ENCODE measurements at regions not wholly inside any gene's neighbourhood (a gene's known extent, or its start where the extent isn't known, plus 50 kb on each side); places are given as distances from the start of the nearest gene placed in this dataset.
"Not testable (repeated sequence)": the region's sequence is repeated elsewhere in the genome, so short reads cannot be mapped to it uniquely, and the experiment has no call there.

GRCh38 chr16:79882340-79883005 is 281.9 kb upstream of the MAF start:
- DNase-seq = no peak

- not testable (repeated sequence) for DNase-seq
These were observed 280.6 kb upstream of the MAF start for GRCh38 chr16:79881107-79881506.

GRCh38 chr16:79876332-79876730 is 275.8 kb upstream of the MAF start:
- no peak for DNase-seq

GRCh38 chr16:79874391-79874790 is 273.9 kb upstream of the MAF start:
- DNase-seq = no peak

GRCh38 chr16:79873825-79874224 is 273.3 kb upstream of the MAF start:
- DNase-seq = no peak

- DNase-seq = no peak
These were observed 271.4 kb upstream of the MAF start for GRCh38 chr16:79871906-79872305.

- no peak for DNase-seq
These were observed 269.7 kb upstream of the MAF start for GRCh38 chr16:79870016-79870886.

GRCh38 chr16:79869304-79870015 is 268.9 kb upstream of the MAF start:
- no peak for DNase-seq

- DNase-seq = no peak
These were observed 268.3 kb upstream of the MAF start for GRCh38 chr16:79868841-79869240.

- DNase-seq = no peak
These were observed 267.0 kb upstream of the MAF start for GRCh38 chr16:79867425-79867997.

GRCh38 chr16:79865918-79866317 is 265.4 kb upstream of the MAF start:
- no peak for DNase-seq

- no peak for DNase-seq
These were observed 264.3 kb upstream of the MAF start for GRCh38 chr16:79864781-79865391.

- no peak for DNase-seq
These were observed 263.7 kb upstream of the MAF start for GRCh38 chr16:79864032-79864780.

GRCh38 chr16:79863128-79864031 is 262.8 kb upstream of the MAF start:
- DNase-seq = no peak

GRCh38 chr16:79862601-79863000 is 262.1 kb upstream of the MAF start:
- DNase-seq = no peak

GRCh38 chr16:79856581-79856980 is 256.0 kb upstream of the MAF start:
- no peak for DNase-seq

GRCh38 chr16:79850348-79850747 is 249.8 kb upstream of the MAF start:
- DNase-seq = no peak

GRCh38 chr16:79849119-79849518 is 248.6 kb upstream of the MAF start:
- DNase-seq = no peak

GRCh38 chr16:79848719-79849118 is 248.2 kb upstream of the MAF start:
- no peak for DNase-seq

GRCh38 chr16:79847569-79847968 is 247.0 kb upstream of the MAF start:
- no peak for DNase-seq

- no peak for DNase-seq
These were observed 246.6 kb upstream of the MAF start for GRCh38 chr16:79847101-79847500.
